ENCODE measurements at regions not wholly inside any gene's neighbourhood (a gene's known extent, or its start where the extent isn't known, plus 50 kb on each side); places are given as distances from the start of the nearest gene placed in this dataset.

DNA sequence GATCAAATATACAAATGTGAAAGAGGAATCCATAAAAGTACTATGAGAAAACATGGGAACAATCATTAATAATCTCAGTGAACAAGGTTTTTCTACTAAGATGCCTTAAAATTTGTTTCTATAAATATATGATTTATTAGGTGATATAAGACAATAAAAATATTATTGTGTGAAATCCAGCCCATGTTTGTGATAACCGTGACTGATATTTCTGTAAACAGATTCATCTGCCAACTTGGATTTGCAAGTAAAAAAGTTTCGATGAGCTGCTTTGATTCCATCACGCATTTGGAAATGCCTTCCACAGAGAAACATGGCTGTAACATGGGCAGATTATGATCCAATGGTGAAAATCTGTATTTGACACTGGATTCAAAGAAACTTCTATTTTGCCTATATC, 157.8 kb downstream of the NXPE2 start:
- Histone ChIP-seq H4K20me1 (no peaks in the 10 kb centered on the region), H3K9me3 (replicated peaks in 1 of 11) (peaks cover 0 to 12% (median 10%) of the 10 kb centered on the region in 11 experiments; a peak in 13 of 22 replicates), H3K4me1 (no peaks in the 10 kb centered on the region), H3K4me3 (no peak overlapping the region), H3K4me2 (no peak overlapping the region), H3K27ac (no peak overlapping the region), H3K36me3 (no peaks in the 10 kb centered on the region), H3K27me3 (no peaks in the 10 kb centered on the region), H3K9ac (no peak overlapping the region)
- TF ChIP-seq Cebpa-rat (IDR thresholded peaks at IDR 0.05), result no peak

DNA sequence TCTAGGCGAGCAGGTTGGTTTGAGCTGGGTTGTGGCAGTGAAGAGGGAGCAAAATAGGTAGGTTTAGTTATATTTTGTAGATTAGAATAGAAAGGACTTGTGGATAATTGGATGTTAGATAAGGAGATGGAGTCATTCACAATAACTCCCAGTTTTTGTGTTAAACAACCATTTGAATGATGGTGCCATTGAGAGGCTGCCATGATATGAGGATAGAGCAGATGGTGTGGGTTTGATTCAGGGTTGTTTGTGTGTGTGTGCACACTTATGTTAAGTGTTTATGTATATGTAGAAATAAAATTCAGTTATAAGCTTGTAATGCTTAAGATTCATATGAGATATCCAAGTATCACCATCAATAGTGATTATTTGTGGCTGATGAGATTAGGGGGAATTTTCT, 166.6 kb downstream of the NXPE2 start:
- Histone ChIP-seq H3K9me3 (replicated peaks in 1 of 11) (no peaks in the 10 kb centered on the region), H3K9ac (no peak overlapping the region), H4K20me1 (no peaks in the 10 kb centered on the region), H3K4me1 (peaks cover 0 to 10% (median 2%) of the 10 kb centered on the region in 10 experiments; a peak in 4 of 20 replicates), H3K4me2 (no peak overlapping the region), H3K36me3 (no peaks in the 10 kb centered on the region), H3K27me3 (no peaks in the 10 kb centered on the region), H3K27ac (no peak overlapping the region), H3K4me3 (no peak overlapping the region)
- TF ChIP-seq Cebpa-rat (IDR thresholded peaks at IDR 0.05), result no peak

DNA sequence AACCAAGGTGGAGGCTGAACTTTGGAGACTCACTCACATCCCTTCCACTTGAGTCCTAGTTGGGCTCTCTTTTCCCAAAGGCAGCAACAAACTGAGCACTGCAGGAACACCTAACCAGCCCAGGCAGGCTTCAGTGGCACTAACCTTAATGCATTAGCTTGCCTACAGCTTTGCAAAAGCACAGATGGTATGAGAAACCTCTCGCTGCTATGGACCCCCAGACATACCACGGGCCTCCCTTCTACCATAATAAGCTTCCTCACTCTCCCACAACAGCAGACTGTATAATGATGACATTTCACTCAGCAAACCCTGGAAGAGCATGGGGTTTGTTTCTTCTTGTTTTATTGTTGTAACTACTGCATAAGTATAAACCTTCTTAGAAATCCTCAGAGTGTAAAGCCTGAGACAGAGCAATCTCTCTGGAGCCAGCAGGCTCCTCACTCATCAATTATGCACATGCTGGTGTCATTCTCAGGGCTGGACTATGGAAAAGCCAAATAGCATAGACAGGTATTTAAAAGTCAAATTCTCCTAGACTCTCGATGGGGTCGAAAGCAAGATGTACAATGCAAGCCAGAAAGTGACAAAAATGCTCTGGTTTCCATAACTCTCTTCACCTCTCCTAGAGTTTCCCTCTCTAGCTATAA, 167.6 kb downstream of the NXPE2 start:
- Histone ChIP-seq H3K4me3 (no peak overlapping the region), H3K4me1 (peaks cover 0 to 10% (median 2%) of the 10 kb centered on the region in 10 experiments; a peak in 4 of 20 replicates), H3K9ac (no peak overlapping the region), H3K9me3 (replicated peaks in 1 of 11) (no peaks in the 10 kb centered on the region), H4K20me1 (no peaks in the 10 kb centered on the region), H3K27me3 (no peaks in the 10 kb centered on the region), H3K36me3 (no peaks in the 10 kb centered on the region), H3K27ac (no peak overlapping the region), H3K4me2 (no peak overlapping the region)
- TF ChIP-seq Cebpa-rat (IDR thresholded peaks at IDR 0.05), result no peak

DNA sequence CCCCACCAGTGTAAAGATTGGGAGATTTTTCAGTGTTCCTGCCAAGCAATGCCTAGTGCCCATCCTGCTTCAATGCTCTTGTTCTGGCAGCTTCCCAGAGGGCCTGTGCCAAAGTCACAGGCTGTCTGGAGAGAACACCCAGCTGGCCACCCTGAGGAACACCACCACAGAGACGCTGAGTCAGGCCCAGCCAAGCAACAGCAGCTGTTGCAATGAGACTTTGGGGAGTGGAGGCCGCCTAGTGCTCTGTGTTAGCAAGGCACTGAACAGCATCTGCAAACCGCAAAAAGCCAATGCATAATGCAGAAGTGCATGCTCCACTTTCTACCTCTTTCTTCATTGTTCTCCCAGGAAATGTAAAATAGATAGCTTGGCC, 168.1 kb downstream of the NXPE2 start:
- Histone ChIP-seq H3K4me2 (no peak overlapping the region), H4K20me1 (no peaks in the 10 kb centered on the region), H3K9ac (no peak overlapping the region), H3K27me3 (no peaks in the 10 kb centered on the region), H3K27ac (no peak overlapping the region), H3K36me3 (no peaks in the 10 kb centered on the region), H3K4me3 (no peak overlapping the region), H3K4me1 (peaks cover 0 to 10% (median 2%) of the 10 kb centered on the region in 10 experiments; a peak in 4 of 20 replicates), H3K9me3 (replicated peaks in 1 of 11) (no peaks in the 10 kb centered on the region)
- TF ChIP-seq Cebpa-rat (IDR thresholded peaks at IDR 0.05), result no peak

DNA sequence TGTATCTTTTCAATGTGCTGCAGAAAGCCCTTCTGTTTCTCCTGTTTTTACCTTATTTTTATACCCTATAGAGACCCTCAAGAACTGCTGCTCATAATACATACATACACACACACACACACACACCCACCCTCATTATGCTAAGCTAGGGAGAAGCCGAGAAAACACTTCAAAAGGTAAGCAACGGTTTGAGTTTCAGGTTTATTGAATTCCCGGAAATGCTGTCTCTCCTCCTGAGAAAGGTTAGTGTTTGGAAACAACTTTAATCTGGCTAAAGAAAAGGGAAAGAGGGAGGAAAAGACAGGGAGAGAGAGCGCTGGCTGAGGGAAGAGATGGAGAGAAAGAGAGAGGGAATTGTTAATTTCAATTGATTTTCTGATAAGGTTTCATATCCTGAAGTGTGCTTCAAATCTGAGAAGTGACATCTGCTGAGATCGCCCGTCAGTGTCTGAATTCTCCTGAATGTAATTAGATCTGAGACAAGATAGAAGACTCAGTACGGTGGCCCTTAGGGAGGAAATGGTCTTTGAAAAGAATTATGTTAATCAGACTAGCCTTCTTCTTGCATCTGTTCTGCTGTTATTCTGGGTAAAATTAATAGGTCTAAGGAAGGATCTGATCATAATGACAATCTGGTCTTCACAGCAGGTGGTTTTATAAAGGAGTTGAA, 169.1 kb downstream of the NXPE2 start:
- Histone ChIP-seq H3K4me3 (no peak overlapping the region), H3K4me1 (peaks cover 0 to 10% (median 2%) of the 10 kb centered on the region in 10 experiments; a peak in 4 of 20 replicates), H3K9me3 (replicated peaks in 1 of 11) (no peaks in the 10 kb centered on the region), H3K27me3 (no peaks in the 10 kb centered on the region), H3K4me2 (peak overlapping the region in 4 of 11 experiments; percentile 5 to 29 (median 12); a peak in 5 of 22 replicates), H3K36me3 (no peaks in the 10 kb centered on the region), H4K20me1 (no peaks in the 10 kb centered on the region), H3K27ac (no peak overlapping the region), H3K9ac (no peak overlapping the region)
- TF ChIP-seq Cebpa-rat (IDR thresholded peaks at IDR 0.05), result no peak

DNA sequence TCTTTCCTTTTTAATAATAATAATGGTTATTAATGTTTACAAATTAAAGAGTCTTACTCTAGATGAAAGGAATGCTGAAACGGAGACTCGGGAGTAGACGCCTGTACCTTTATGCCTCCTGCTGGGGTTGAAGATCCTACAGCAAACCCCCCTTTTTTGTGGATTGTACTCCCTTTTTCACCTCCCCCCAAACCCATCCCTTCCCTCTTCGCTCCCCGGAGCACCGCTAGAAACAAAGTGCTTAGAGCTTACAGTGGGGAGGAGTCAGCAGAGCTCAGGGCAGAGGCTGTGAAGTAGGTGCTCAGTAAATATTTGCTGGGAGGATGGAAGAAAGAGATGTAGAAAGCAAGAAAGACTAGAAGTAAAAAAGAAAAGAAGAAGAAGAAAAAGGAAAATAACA, 169.7 kb downstream of the NXPE2 start:
- no peak overlapping the region for H3K9ac ChIP-seq
- H3K4me1 ChIP-seq, result peaks cover 0 to 10% (median 2%) of the 10 kb centered on the region in 10 experiments; a peak in 4 of 20 replicates
- no peaks in the 10 kb centered on the region for H3K36me3 ChIP-seq
- H3K4me3 ChIP-seq, result no peak overlapping the region
- H3K27ac ChIP-seq, result no peak overlapping the region
- TF ChIP-seq Cebpa-rat (IDR thresholded peaks at IDR 0.05), result no peak
- no peaks in the 10 kb centered on the region for H4K20me1 ChIP-seq
- H3K9me3 ChIP-seq (replicated peaks in 1 of 11), result no peaks in the 10 kb centered on the region
- peak overlapping the region in 3 of 11 experiments; percentile 7 to 29 (median 18); a peak in 4 of 22 replicates for H3K4me2 ChIP-seq
- no peaks in the 10 kb centered on the region for H3K27me3 ChIP-seq

DNA sequence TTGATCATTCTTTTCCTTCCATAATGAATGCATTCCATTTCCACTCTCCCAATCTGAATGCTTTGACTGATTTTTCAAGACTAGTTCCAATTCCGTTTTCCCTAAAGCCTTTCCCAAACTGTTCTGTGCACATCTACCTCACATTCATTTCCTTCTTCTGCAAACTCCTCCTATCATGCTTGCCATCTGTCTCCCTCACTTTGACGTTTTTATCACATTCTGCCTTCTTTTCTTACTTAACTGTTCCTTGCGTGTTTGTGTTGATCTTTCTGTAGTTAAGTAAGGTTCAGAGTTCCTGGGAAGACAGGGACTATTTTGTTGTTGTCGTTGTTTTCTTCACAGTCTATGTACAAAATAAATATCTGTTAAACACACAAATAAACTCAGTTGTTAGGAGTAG, 179.0 kb downstream of the NXPE2 start:
- no peak for TF ChIP-seq Cebpa-rat (IDR thresholded peaks at IDR 0.05)
- no peaks in the 10 kb centered on the region for H4K20me1 ChIP-seq
- H3K4me2 ChIP-seq, result no peak overlapping the region
- H3K9ac ChIP-seq, result no peak overlapping the region
- H3K27me3 ChIP-seq, result no peaks in the 10 kb centered on the region
- H3K36me3 ChIP-seq, result no peaks in the 10 kb centered on the region
- H3K4me3 ChIP-seq, result no peak overlapping the region
- peaks cover 0 to 4% (median 0%) of the 10 kb centered on the region in 11 experiments; a peak in 1 of 22 replicates for H3K9me3 ChIP-seq (replicated peaks in 1 of 11)
- no peak overlapping the region for H3K27ac ChIP-seq
- H3K4me1 ChIP-seq, result no peaks in the 10 kb centered on the region

DNA sequence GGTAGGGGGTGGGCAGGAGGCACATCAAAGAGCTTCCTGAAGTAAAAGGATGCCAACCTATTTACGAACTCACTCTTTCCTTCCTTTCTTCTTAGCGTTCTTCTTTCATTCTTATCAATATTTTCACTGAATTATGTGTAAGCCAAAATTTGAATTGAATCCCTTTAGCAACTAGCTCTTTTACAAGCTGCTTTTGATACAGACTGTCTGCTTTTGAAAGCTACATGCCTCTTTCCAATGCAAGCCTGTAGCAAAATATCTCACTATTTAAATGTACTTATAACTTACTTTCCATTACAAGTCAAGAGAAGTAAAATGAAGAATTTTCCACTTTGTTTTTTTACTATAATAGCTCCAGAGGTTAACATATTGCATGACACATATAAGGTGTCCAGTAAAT, 186.6 kb downstream of the NXPE2 start:
- Histone ChIP-seq H4K20me1 (no peaks in the 10 kb centered on the region), H3K27ac (no peak overlapping the region), H3K9me3 (replicated peaks in 1 of 11) (no peaks in the 10 kb centered on the region), H3K4me1 (no peaks in the 10 kb centered on the region), H3K9ac (no peak overlapping the region), H3K4me3 (no peak overlapping the region), H3K4me2 (no peak overlapping the region), H3K36me3 (no peaks in the 10 kb centered on the region), H3K27me3 (no peaks in the 10 kb centered on the region)
- no peak for TF ChIP-seq Cebpa-rat (IDR thresholded peaks at IDR 0.05)

DNA sequence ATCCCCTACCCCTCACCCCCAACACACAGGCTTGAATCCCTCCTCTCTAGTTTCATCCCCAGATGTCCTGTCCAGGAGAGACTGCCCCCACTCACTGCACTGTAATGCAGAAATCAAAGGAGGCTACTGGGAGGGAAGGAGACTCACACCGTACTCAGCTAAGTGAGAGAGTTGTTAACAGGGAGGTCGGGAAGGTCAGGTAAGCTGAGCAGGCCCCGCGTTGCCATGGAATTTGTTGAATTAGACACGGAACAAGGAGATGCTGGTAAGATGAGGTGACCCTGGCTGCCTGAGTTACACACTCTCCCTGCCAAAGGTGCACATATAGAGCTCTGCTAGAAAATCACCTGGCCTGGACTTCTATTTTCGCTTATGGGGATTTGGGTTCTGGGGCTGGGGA, 197.9 kb downstream of the NXPE2 start:
- no peaks in the 10 kb centered on the region for H3K27me3 ChIP-seq
- H3K4me3 ChIP-seq, result no peak overlapping the region
- H3K9me3 ChIP-seq (replicated peaks in 1 of 11), result no peaks in the 10 kb centered on the region
- no peak overlapping the region for H3K9ac ChIP-seq
- peaks cover 0 to 11% (median 10%) of the 10 kb centered on the region in 10 experiments; a peak in 15 of 20 replicates for H3K4me1 ChIP-seq
- no peaks in the 10 kb centered on the region for H3K36me3 ChIP-seq
- TF ChIP-seq Cebpa-rat (IDR thresholded peaks at IDR 0.05), result no peak
- H3K27ac ChIP-seq, result no peak overlapping the region
- no peak overlapping the region for H3K4me2 ChIP-seq
- H4K20me1 ChIP-seq, result no peaks in the 10 kb centered on the region

DNA sequence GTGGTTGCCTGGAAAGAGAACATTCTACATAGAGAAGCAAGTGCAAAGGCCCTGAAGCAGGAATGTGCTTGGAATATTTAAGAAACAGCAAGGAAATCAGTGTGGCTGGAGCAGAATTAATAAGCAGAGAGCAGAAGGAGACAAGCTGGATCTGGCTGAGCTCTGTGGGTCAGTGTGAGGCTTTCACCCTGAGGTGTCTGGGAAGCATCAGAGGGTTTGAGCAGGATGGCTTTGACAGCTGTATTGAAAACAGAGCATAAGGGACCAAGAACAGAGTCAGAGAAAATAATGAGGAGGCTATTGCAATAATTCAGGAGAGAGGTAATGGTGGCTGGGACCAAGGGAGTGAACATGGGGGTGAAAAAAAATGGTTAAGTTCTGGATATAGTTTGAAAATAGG, 199.6 kb downstream of the NXPE2 start:
- H3K9ac ChIP-seq, result no peak overlapping the region
- H3K36me3 ChIP-seq, result no peaks in the 10 kb centered on the region
- H3K27me3 ChIP-seq, result no peaks in the 10 kb centered on the region
- H3K9me3 ChIP-seq (replicated peaks in 1 of 11), result no peaks in the 10 kb centered on the region
- H3K4me1 ChIP-seq, result peaks cover 0 to 12% (median 10%) of the 10 kb centered on the region in 10 experiments; a peak in 15 of 20 replicates
- no peak overlapping the region for H3K4me2 ChIP-seq
- no peaks in the 10 kb centered on the region for H4K20me1 ChIP-seq
- TF ChIP-seq Cebpa-rat (IDR thresholded peaks at IDR 0.05), result no peak
- H3K27ac ChIP-seq, result no peak overlapping the region
- H3K4me3 ChIP-seq, result no peak overlapping the region

Data from BLaER1 treated with 17β-estradiol and CSF1 and Interleukin-3, amounts not matched to agents 10 nM and 100 nM (cell line).